Stimulated activated CD4-positive, alpha-beta T cell treated with anti-CD3 and anti-CD28 coated beads, Interleukin-15, amount 100 ng/mL, for 48 hours (primary cell): ENCODE measurements at regions not wholly inside any gene's neighbourhood (a gene's known extent, or its start where the extent isn't known, plus 50 kb on each side); places are given as distances from the start of the nearest gene placed in this dataset.
"Not testable (repeated sequence)": the region's sequence is repeated elsewhere in the genome, so short reads cannot be mapped to it uniquely, and the experiment has no call there.

Experiments used
- DNase-seq, 2 donors: peaks; one replicate each; pipeline ENCODE4 v3.0.0-alpha.2; 2020; ENCODE audit warnings: low read depth in 2 of 2

DNA sequence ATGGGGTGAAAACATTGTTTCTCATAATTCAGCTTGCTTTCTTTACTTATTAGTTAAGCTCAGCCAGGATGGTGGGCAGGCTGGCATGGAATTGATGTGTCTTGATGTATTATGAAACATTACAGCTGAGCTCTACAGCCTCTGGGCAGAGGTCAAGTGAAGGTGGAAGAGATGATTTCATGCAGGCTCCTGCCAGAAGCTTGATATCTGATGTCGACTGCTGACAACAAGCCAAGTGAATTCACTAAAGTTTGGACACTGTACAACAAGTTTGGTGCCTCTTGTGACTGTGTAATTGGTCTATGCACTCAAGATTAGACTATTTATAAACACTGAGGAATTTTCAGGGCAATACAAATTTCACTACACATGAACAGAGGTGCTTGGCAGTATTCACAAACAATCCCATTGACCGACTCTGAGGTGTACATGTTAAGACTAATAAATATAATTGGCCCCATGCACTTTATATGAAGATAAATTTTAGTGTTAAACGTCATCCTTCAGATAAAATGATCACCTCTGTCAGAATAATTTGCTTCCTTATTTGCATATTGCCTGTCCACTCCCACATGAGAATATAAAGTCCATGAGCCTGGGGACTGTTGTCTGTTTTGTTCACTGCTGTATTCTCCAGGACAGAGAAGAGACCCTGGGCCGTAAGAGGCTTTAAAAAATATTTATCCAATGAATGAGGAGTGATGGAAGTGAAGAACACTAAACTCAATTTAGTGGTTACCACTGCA lies 612.2 kb downstream of the IQCM start:
- no peak for DNase-seq

DNA sequence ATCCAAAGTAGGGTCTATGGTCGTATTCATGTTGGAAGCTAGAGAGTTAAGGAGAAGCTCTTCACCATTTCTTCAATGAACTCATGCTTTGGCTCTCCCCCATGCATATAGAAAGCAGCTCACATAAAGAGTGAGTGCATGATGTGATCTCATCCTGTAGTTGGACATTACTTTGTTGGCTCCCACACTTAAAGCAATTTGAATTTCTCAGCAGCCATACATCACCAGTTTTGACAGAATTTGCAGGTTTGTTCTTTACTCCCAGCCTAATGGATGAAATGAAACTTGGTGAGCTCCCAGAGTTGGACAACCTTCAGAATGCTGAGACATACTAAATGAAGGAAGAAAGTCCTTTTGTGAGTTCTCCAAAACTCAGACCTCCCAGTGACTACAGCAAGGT lies 613.5 kb downstream of the IQCM start:
- no peak for DNase-seq

DNA sequence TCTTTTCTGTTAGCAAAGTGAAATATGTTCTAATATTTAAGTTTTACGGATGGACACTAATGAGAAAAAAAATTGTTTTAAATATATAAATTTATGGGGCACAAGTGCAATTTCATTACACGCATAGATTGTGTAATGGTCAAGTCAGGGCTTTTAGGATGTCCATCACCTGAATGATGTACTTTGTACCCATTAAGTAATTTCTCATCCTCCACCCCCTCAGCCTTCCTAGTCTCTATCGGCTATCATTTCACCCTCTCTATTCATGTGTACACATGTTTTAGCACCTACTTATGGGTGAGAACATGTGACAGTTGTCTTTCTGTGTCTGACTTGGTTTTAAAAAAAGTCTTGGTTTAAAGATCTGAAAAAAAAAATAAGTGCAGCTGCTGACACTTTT lies 616.0 kb downstream of the IQCM start:
- no peak for DNase-seq

DNA sequence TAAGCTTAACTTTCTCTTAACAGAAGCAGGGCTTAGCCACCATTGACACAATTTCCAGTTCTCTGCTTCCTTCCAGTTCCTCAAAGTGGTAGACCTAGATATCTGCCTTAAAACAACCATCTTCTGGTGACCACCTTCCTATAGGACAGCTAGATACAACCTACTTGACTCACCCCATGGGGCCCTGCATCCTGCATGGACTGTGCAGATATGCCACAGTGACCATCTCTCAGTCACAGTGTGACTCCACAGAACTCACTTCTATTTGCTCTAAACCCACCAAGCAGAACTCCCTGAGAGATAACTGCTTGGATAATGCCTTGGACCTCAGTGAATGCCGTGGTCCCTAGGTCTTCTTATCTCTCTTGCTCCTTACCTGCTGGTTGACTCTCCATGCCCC lies 621.6 kb downstream of the IQCM start:
- DNase-seq: no peak

DNA sequence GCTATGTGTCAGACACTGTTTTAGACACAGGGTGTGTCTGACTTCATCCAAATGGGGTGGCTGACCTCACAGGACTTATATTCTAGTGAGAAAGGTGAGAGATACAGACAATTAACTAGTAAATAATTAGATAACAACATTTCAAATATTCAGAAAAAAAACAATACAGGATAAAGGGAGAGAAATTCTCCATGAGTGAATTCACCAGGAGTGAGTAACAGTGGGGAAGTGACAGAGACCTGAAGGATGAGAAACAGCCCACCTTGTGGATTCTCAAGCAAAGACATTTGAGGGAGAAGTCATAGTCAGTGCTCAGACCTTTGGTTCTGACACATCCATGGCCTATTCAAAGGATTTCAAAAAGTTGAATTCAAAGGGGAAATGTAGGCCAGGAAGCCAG lies 627.9 kb downstream of the IQCM start:
- no peak for DNase-seq

DNA sequence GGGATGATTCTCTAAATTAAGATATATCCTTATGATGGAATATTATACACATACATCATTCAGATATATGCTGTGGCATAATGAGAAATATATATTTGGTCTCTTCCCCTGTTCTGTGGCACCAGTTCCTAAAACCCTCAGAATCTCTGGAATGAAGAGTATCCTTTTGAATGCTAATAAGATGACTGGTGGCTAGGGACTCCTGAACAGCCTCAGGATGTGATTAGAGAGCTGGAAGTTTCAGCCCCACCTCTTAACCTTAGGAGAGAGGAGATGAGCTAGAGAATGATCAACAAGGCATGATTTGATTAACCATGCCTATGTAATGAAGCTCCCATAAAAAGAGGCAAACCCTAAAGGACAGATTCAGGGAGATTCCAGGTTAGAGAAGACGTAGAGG lies 632.0 kb downstream of the IQCM start:
- no peak for DNase-seq

DNA sequence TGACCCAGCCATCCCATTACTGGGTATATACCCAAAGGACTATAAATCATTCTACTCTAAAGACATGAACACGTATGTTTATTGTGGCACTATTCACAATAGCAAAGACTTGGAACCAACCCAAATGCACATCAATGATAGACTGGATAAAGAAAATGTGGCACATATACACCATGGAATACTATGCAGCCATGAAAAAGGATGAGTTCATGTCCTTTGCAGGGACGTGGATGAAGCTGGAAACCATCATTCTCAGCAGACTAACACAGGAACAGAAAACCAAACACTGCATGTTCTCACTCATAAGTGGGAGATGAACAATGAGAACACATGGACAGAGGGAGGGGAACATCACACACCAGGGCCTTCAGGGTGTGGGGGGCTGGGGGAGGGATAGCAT lies 634.2 kb downstream of the IQCM start:
- not testable (repeated sequence) for DNase-seq

DNA sequence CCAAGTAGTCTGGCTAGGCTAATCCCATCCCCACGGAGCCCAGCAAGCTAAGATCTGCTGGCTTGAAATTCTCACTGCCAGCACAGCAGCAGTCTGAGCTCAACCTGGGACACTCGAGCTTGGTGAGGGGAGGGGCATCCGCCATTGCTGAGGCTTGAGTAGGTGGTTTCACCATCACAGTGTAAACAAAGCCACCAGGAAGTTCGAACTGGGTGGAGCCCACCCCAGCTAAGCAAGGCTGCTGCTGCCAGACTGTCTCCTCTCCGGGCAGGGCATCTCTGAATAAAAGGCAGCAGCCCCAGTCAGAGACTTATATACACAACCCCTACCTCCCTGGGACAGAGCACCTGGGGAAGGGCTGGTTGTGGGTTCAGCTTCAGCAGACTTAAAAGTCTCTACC lies 639.6 kb downstream of the IQCM start:
- DNase-seq: no peak

DNA sequence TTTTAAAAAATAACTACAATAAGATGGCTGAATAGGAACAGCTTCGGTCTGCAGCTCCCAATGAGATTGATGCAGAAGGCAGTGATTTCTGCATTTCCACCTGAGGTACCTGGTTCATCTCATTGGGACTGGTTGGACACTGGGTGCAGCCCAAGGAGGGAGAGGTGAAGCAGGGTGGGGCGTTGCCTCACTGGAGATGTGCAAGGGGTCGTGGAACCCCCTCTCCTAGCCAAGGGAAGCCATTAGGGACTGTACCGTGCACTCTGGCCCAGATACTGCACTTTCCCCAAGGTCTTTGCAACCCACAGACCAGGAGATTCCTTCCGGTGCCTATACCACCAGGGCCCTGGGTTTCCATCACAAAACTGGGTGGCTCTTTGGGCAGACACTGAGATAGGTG lies 640.1 kb downstream of the IQCM start:
- DNase-seq: no peak

DNA sequence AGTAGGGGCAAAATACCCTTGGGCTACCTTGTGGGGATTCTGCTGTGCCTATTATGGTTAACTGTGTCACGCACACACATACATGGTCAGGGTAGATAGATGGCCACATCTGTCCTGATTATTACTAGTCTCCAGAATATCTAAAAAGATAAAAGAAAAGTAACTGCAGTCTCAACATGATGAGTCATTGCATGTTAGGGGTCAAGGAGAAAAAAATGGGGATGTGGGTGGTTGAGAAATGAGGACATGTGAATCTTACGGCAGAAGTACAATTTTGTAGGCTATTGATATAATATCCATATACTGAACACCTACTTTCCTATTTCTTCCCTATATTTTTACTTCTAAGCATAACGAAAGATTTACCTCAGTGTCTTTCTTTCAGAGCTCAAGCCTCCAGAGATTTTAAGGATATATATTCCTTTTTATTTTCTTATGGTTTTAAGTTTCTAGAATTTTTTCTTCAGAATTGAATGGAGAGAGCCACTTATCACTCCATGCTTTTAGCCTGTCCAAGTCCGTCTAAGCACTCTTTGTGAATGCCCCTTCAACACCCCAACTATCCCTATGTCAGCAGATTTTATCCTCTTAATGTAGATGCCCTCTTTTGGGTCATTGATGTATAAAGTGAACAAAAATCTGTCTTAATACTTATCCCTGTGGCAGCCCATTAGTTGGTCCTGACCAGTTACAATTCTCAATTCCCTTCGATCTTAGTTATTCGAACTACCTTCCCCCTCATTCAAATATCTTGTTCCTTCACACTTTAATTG lies 642.2 kb downstream of the IQCM start:
- DNase-seq: no peak

DNA sequence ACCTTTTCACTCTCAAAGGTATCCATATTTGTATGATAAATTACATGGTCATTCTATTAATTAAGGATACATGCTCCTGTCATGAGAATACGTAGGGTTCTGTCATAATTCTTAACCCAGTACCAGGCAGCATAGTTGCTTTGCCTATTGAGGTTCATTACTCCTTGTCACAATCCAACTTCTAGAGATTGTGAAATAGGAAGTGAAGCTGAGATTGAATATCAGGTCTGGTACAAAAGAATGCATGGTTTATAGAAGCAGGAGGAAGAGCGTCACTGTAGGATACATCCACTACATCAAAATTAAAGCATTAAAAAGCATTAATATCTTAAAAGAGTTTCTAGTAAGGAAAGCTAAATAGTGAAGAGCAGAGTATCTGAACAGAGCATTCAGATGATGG lies 647.0 kb downstream of the IQCM start:
- DNase-seq: no peak

DNA sequence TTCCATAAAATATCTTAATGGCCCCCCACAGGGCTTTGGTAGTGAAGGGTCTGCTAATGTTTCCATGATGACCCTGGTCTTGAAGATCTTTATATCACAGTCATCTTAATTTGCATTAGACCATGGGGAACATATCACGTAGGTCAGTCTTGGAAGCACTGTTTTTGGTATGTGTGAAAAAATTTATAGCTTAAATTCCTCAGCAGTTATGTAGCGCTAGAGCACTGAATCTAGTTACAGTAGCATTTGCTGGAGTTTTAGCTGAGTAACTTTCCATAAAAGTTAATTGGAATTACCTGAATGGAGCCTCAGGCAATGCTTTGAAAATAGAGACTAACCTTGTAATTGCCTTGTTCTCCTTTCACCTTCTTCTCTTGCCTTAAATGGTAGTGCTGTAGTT lies 648.8 kb downstream of the IQCM start:
- no peak for DNase-seq

DNA sequence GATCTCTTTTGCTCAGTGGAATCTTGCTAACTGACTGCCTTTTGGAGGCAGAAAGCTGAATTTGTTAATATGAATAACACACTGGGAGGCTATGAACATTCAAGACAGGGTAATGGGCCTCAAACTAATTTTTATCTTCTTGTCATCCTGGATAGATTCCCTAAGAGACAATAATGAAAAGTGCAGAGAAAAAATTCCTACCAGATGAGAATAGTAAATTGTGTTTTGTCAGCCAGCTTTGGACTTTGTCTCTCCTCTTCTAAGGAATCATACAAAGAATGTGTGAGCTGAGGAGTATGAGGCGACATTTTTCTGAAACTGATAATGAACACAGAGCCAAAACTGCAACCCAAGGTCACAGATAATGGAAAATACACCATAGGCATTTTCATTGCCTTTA lies 649.3 kb downstream of the IQCM start:
- no peak for DNase-seq

DNA sequence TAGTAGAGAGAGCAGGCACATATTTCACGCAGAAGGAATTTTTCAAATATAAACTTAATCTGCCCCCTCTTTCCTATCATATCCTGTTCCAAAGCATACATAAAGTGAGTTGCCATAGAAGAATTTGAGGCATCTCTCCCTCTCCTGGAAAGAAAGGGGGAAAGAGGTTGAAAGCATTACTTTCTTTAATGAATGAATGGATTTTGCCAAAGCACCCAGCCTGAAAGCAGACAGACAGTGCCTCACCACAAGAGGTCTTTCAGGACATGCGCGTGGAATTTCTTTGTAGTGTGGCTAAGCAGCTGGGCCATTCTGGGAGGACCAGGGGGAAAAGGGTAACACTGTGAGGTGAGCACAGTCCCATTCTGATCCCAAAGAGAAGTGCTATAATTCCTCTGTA lies 651.4 kb downstream of the IQCM start:
- DNase-seq: no peak

DNA sequence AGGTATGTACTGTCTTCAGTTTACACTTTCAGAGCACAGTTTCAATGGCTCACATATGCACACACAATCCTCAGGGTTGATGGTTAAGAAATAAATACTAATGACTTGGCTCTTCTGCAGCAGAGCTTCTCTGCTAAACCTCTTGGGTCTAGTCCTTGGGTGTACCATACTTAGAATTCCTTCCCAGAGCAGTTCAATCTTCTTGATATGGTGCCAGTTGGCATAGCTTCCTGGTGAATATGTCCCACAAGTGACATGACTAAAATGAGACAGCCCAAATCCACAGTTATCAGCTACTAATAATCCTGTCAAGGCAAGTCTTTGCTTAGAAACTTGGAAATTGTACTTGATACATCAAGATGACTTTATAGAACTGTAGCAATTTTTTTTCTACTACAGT lies 654.4 kb downstream of the IQCM start:
- DNase-seq: no peak

DNA sequence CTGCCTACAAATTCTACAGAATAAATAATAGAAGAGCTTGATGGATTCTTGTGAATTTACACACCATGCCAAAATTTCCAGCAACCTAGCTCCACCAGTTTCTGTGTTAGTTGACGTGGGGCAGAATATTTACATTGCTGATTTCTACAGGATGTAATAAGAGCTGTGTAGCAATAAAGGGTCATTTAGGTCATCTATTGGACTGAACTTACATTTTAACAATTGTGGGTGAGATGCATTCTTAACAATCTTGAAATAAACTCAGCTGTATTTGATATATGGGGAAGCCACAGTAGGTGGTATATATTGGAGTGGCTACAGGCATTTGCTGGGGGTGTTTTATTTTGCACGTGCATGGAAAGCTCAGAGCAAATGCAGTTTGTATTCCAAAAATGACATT lies 655.3 kb downstream of the IQCM start:
- no peak for DNase-seq

DNA sequence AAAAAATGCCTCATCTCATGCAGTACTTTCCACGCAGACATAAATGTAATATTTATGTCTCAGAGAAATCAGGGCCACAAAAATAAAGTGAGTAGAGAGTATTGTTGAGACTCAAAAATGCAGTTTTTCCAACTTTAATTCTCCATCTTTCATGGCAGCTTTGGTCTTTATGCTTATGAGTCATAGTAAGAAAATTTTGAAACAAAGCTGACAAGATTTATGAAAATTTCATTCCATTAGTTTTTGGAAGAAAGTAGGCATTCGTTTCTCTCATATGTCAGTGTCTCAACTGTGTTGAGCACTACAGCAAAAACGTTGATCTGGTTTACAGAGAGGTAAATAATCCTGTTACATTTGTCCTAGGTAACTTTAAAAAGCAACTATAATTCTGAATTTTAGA lies 656.8 kb downstream of the IQCM start:
- no peak for DNase-seq

DNA sequence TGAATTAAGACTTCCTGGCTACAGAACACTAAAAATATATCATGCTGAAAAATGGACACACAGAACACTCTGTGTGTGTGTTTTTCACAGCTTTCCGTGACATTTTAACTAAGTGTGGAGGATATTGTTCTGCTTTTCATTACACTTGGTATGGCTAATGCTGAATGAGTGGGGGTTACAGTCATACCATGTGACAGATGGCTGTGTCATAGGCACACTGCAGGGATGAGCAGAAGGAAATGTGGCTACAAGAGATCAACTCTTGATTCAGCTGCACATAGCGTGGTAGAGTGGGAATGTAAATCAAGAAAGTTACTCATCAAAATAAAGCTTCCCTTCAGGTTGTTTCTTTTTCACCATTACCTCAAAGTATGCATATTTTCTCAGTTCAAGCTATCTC lies 669.8 kb downstream of the IQCM start:
- DNase-seq: no peak

DNA sequence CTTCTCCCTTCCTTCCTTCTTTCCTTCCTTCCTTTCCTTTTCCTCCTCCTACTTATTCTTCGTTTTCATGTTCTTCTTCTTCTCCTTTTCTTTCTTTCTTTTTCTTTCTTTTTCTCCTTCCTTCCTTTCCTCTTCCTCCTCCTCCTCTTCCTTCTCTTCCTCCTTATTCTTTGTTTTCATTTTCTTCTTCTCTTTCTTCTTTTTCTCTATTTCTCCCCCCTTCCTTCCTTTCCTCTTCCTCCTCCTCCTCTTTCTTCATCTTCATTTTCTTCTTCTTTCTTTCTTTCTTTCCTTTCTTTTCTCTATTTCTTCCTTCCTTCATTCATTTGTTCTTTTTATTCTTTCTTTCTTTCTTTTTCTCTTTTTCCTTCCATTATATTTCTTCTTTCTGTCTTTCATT lies 671.6 kb downstream of the IQCM start:
- no peak for DNase-seq

DNA sequence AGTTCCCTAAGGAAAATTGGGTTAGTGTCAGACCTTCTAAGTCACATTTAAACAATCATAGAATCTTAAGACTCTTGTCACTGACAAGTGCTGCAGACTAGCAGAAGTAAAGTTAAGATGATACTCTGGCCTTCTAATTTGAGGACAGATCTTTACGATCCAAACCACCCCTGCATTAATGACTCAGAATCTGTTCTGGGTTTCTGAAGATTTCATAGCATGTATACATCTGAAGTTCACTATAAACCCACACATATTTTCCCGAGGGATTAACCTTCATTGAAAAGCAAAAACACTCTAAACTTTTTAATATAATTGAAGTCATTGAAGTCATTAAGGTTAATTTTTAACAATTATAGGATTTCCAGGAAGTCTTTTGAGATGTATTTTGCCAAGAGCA lies 674.3 kb downstream of the IQCM start:
- no peak for DNase-seq

DNA sequence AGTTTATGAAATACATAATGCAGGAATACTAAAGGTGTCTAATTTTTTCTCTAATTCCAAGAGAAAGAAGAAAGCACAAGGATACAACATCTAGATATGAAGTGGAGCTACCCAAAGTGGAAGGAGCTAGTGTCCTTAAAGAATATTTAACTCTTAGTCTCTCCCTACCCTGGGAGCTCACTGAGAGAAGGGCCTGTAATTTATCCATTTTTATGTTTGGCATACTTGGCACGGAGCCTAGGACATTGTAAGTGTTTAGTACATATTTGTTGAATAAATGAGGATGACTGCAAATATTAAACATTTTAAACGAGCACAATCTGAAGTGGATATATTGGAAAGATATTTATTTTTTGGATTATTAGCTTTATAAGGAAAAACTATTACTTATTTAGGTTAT lies 674.8 kb downstream of the IQCM start:
- no peak for DNase-seq

DNA sequence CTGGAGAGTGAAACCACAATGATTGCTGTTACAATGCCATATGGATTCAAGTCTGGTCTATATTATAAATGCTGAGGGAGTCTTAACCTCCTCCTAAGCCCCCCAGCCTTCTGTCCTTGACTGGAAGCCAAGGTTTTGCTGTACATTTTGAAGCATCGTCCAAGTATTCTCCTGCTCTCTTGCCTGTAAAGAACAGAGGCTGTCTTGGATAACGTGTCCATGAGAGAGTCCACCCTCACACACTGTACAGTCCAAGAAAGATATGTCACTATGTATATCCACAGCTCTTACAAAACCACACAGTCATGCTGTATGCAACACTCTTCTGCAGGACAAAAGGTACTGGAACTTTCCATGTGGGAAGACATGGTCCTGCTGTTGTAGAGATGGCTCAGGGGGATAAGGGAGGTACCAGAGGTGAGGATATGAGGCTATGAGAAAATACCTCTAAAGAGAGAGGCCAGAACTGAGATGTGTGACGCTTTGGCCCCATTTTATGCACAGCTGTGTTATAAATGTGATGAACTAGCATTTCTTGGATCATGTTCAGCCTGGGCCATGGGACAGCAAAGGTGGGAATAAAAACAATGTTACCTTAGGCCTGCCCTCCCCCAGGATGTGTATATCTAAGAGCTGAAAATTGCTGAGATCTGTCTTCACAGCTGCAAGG lies 678.6 kb downstream of the IQCM start:
- no peak for DNase-seq

DNA sequence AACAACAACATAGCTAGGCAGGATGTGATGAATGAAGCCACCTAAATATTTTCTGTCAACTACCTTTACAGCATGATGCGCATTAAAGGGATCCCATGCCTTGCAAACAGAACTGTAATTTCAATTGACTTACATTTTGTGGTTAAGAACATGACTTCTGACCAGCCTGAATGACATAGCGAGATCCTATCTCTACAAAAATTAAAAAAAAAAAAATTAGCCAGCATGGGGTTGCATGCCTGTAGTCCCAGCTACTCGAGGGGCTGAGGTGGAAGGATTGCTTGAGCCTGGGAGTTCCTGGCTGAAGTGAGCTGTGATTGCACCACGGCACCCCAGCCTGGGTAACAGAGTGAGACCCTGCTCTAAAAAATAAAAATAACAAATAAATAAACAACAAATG lies 680.6 kb downstream of the IQCM start:
- no peak for DNase-seq
